ENCODE measurements at regions not wholly inside any gene's neighbourhood (a gene's known extent, or its start where the extent isn't known, plus 50 kb on each side); places are given as distances from the start of the nearest gene placed in this dataset.

DNA sequence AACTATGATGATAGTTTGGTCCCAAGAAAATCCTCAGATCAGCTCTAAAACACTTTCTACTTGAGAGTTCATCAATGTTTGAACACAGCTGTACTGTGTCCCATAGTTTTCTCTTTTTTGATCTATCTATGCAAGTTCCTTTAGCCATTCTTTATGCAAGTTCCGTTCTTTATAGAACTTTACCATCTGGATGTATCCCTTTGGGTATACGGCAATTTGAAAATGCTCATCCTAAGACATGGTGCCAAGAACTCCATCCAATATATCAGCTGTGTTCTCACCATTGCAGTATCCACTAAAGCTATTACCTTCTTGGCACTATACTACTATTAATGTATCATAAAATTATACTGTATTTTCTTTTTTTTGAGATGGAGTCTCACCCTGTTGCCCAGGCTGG is 276.9 kb downstream of the NOVA1 start:
- H3K79me2 ChIP-seq (ENCODE audit: control insufficient read depth, insufficient read depth, low read length): no peaks in the 10 kb centered on the region
- DNase-seq (ENCODE audit: extremely low read depth in 1 of 4, low spot score in 3 of 4) (no peak), FAIRE-seq (no peak), ATAC-seq (no peak)
- H4K20me1 ChIP-seq (replicated peaks; ENCODE audit: control insufficient read depth, insufficient read depth, low read length): no peaks in the 10 kb centered on the region
- no peak overlapping the region for H3K9ac ChIP-seq (ENCODE audit: insufficient read depth in 1 of 2, low read depth in 2 of 2, low read length in 2 of 2)
- H3K9me1 ChIP-seq (ENCODE audit: control insufficient read depth, insufficient read depth, low read length): no peaks in the 10 kb centered on the region
- H3K27ac ChIP-seq (ENCODE audit: extremely low read depth, low read depth, low read length): no peak overlapping the region
- no peaks in the 10 kb centered on the region for H3K36me3 ChIP-seq (ENCODE audit: control insufficient read depth, insufficient read depth, low read length)
- no peak overlapping the region for H2AFZ ChIP-seq (ENCODE audit: low read depth, low read length)
- no peaks in the 10 kb centered on the region for H3K9me3 ChIP-seq (replicated peaks; ENCODE audit: control insufficient read depth, insufficient read depth, low read depth, low read length)
- H3K27me3 ChIP-seq (ENCODE audit: control insufficient read depth in 2 of 2, insufficient read depth in 2 of 2, low read length in 2 of 2): no peaks in the 10 kb centered on the region
- no peaks in the 10 kb centered on the region for H3K4me1 ChIP-seq (replicated peaks in 1 of 2; ENCODE audit: control insufficient read depth in 2 of 2, insufficient read depth in 2 of 2, low read length in 2 of 2)
- POLR2A ChIA-PET: no interaction called here
- no TSS peak for BruUV-seq (replicated peaks)
- CTCF ChIA-PET (ENCODE audit: low intra/inter-chr PET ratio): no interaction called here
- in situ Hi-C loops (cut with MboI) (no loop called here), intact Hi-C loops (cut with micrococcal nuclease) (no loop called here)
- H3K4me3 ChIP-seq: no peak overlapping the region
- TF ChIP-seq TRIM28 (IDR thresholded peaks at IDR 0.05): no peak
- no peak for TF ChIP-seq HSF4 (CRISPR knock-in tag; IDR thresholded peaks at IDR 0.05; ENCODE audit: borderline replicate concordance)
- TF ChIP-seq CREB1 (IDR thresholded peaks at IDR 0.05): no peak
- TF ChIP-seq CREB1 (CRISPR knock-in tag; IDR thresholded peaks at IDR 0.05): no peak
- TF ChIP-seq BRCA1 (IDR thresholded peaks at IDR 0.05): no peak
- no peak for TF ChIP-seq BRCA1 (CRISPR knock-in tag; IDR thresholded peaks at IDR 0.05)
- TF ChIP-seq, protein P1, sequence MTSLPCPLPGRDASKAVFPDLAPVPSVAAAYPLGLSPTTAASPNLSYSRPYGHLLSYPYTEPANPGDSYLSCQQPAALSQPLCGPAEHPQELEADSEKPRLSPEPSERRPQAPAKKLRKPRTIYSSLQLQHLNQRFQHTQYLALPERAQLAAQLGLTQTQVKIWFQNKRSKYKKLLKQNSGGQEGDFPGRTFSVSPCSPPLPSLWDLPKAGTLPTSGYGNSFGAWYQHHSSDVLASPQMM (CRISPR knock-in tag; IDR thresholded peaks at IDR 0.05): no peak
- no peak for TF ChIP-seq SMC3 (conservative IDR thresholded peaks at IDR 0.05; ENCODE audit: insufficient read depth, low read depth, low read length)
- 4% methylated on average over 2 of the region's 2 CpGs for WGBS (ENCODE audit: insufficient coverage, low coverage, missing lambda C conversion rate)
- H3K4me2 ChIP-seq (ENCODE audit: insufficient read depth, low read length): no peak overlapping the region

Data from K562 (cell line).